Mesendoderm (in vitro differentiated cells): ENCODE measurements at regions not wholly inside any gene's neighbourhood (a gene's known extent, or its start where the extent isn't known, plus 50 kb on each side); places are given as distances from the start of the nearest gene placed in this dataset.

Source experiments
- DNase-seq: peaks from one replicate; pipeline ENCODE4 v3.0.0; 2013
- H2AK5ac ChIP-seq: 2 replicates; pipeline ENCODE4 v1.6.1; 2013; ENCODE audit warnings: low read length, inconsistent platforms
- H2BK120ac ChIP-seq: 2 replicates; pipeline ENCODE4 v1.6.1; 2013; ENCODE audit warnings: low read depth, mild to moderate bottlenecking, low read length, moderate library complexity, mixed read lengths
- H2BK15ac ChIP-seq: replicated peaks from 2 replicates; pipeline ENCODE4 v1.6.1; 2013; ENCODE audit warnings: low read depth, mild to moderate bottlenecking, moderate library complexity
- H2BK5ac ChIP-seq: 2 replicates; pipeline ENCODE4 v1.6.1; 2013; ENCODE audit warnings: low read length, inconsistent platforms
- H3K18ac ChIP-seq: 2 replicates; pipeline ENCODE4 v1.6.1; 2013; ENCODE audit warnings: mild to moderate bottlenecking, low read length, mixed read lengths
- H3K23ac ChIP-seq: one replicate; pipeline ENCODE4 v1.6.1; 2013; ENCODE audit warnings: low read length
- H3K27ac ChIP-seq: 2 replicates; pipeline ENCODE4 v1.5.1; 2013; ENCODE audit warnings: low read depth, mild to moderate bottlenecking, inconsistent platforms, low read length, moderate library complexity
- H3K27me3 ChIP-seq: 2 replicates; pipeline ENCODE4 v1.6.1; 2013; ENCODE audit warnings: low read length, control low read depth, mild to moderate bottlenecking, inconsistent platforms; ENCODE audit not compliant: insufficient read depth, poor library complexity
- H3K36me3 ChIP-seq: 2 replicates; pipeline ENCODE4 v1.6.1; 2013; ENCODE audit warnings: low read length, inconsistent platforms; ENCODE audit not compliant: control insufficient read depth, insufficient read depth
- H3K4ac ChIP-seq: one replicate; pipeline ENCODE4 v1.6.1; 2013; ENCODE audit warnings: low read depth, mild to moderate bottlenecking, low read length, moderate library complexity
- H3K4me1 ChIP-seq: 2 replicates; pipeline ENCODE4 v1.6.1; 2013; ENCODE audit warnings: low read depth, low read length, inconsistent platforms; ENCODE audit not compliant: control insufficient read depth
- H3K4me2 ChIP-seq: 2 replicates; pipeline ENCODE4 v1.6.1; 2013; ENCODE audit warnings: low read length
- H3K4me3 ChIP-seq: 2 replicates; pipeline ENCODE4 v1.5.1; 2013; ENCODE audit warnings: mild to moderate bottlenecking, low read length
- H3K56ac ChIP-seq: one replicate; pipeline ENCODE4 v1.6.1; 2013; ENCODE audit warnings: low read length
- H3K79me1 ChIP-seq: 2 replicates; pipeline ENCODE4 v1.6.1; 2013; ENCODE audit warnings: low read length, inconsistent platforms
- H3K79me2 ChIP-seq: 2 replicates; pipeline ENCODE4 v1.6.1; 2013; ENCODE audit warnings: mild to moderate bottlenecking, low read length; ENCODE audit not compliant: control insufficient read depth, insufficient read depth
- H3K9ac ChIP-seq: 2 replicates; pipeline ENCODE4 v1.6.1; 2013; ENCODE audit warnings: low read length, inconsistent platforms
- H4K5ac ChIP-seq: one replicate; pipeline ENCODE4 v1.6.1; 2013; ENCODE audit warnings: low read length
- H4K8ac ChIP-seq: one replicate; pipeline ENCODE4 v1.6.1; 2013; ENCODE audit warnings: low read depth, mild to moderate bottlenecking, control low read depth, low read length, moderate library complexity
- WGBS: extraction: QIAGEN DNeasy Blood & Tissue Kit; methylation state at CpG from one replicate; pipeline ENCODE4 v1.1.7; 2013; ENCODE audit warnings: low lambda C conversion rate, missing lambda C conversion rate; ENCODE audit not compliant: insufficient coverage; ENCODE audit errors: extremely low coverage; 5-methylcytosine and 5-hydroxymethylcytosine counted together

DNA sequence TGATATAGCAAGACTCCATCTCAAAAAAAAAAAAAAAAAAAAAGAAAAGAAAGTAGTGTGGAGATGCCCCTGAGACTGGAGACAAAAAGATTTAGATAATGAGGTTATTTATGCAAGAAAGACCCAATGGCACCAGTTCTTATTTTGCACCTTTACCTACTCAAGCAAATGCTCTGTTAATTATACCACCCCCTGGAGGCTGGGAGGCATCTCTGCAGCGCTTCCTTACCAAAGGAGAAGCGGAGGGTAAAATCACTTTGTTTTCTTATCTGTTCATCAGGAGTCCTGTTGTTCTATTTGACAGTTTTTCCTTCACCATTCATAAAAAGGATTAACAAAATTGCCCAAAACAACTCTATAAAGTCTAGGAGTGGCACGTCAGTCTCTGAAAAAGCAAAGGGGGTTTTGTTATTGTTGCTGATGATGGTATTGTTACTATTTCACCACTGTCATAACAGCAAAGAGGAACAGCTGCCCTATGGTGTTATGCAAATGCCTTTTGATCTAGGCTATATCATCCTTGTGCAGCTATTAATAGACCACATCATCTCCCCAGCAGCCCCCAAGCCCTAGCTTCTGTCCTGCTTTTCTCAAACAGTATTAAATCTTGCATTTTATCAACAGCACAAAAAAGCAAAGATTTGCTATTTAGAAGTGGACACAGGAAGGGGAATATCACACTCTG lies 174.0 kb downstream of the PALM2AKAP2 start:
- Histone ChIP-seq H3K4me1 (no peaks in the 10 kb centered on the region), H2BK5ac (no peak overlapping the region), H2AK5ac (no peak overlapping the region), H3K23ac (no peak overlapping the region), H4K8ac (no peak overlapping the region), H3K18ac (no peak overlapping the region), H4K5ac (no peak overlapping the region), H3K27me3 (no peaks in the 10 kb centered on the region), H3K9ac (no peak overlapping the region), H2BK15ac (no peak overlapping the region), H3K36me3 (no peaks in the 10 kb centered on the region), H3K27ac (no peak overlapping the region), H3K4me2 (no peak overlapping the region), H3K56ac (no peak overlapping the region), H3K79me2 (no peaks in the 10 kb centered on the region), H3K4ac (no peak overlapping the region), H2BK120ac (no peak overlapping the region), H3K79me1 (no peaks in the 10 kb centered on the region), H3K4me3 (no peak overlapping the region)
- peak; percentile 23 for DNase-seq
- no CpG with 5 or more reads among the region's 3 CpGs for WGBS

DNA sequence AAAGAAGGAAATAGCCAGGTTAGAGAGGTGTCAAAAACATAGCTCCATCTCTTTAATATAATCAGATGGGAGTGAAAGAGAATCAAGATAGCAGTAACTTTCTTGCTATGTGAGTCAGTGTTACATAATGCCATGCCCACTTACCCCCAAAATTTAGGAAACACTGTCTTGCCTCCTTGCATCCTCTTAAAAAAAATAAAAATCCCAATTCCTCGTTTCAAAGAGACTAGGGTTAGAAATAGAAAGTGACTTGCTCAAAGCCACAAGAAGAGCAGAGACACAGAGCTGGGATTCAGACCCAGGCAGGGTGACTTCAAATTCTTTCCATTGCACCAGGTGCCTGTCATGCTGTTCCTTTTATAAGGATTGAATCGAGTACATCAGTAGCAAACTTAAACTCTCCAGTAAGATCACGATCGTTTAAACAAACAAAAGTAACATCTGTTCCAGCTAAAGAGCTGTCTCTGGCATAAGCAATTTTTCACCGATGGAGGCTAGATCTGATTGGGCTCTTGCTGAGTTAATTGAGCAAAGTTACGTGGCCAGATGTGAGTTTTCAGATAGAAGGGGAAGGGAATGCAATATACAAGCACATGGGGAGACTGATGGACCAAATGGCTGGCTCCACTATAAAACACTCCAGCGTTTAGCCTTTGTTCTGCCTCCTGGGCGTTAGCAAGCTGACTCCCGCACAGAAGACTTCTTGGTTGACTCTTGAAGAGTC lies 176.9 kb downstream of the PALM2AKAP2 start:
- Histone ChIP-seq H3K23ac (no peak overlapping the region), H4K5ac (no peak overlapping the region), H3K27me3 (no peaks in the 10 kb centered on the region), H2BK5ac (no peak overlapping the region), H3K18ac (no peak overlapping the region), H3K36me3 (no peaks in the 10 kb centered on the region), H3K27ac (no peak overlapping the region), H3K4me2 (no peak overlapping the region), H2AK5ac (no peak overlapping the region), H3K4me1 (no peaks in the 10 kb centered on the region), H3K79me2 (no peaks in the 10 kb centered on the region), H3K4me3 (no peak overlapping the region), H3K4ac (no peak overlapping the region), H2BK120ac (no peak overlapping the region), H3K79me1 (no peaks in the 10 kb centered on the region), H4K8ac (no peak overlapping the region), H2BK15ac (no peak overlapping the region), H3K56ac (no peak overlapping the region), H3K9ac (no peak overlapping the region)
- no CpG with 5 or more reads among the region's 9 CpGs for WGBS
- peak; percentile 9 for DNase-seq

DNA sequence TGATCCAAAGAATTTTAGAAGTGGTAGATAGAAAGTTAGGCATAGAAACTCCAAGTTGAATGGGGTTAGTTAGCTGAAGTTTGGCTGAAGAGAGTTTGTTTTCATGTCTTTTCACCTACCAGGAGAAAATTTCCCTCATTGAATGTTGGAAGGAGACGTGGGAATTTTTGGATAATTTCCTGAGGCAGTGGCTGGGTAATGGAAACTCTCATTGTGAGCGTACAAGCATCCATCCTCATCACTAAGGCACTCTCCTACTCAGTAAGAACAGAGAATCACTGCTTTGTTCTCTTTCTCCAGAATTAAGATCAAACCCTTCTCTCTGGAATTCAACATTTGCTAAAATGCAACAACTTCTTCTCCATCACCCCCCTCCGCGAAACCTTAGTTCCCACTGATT lies 179.7 kb downstream of the PALM2AKAP2 start:
- no peak overlapping the region for H3K9ac ChIP-seq
- H3K18ac ChIP-seq, result no peak overlapping the region
- no peaks in the 10 kb centered on the region for H3K79me1 ChIP-seq
- H2BK120ac ChIP-seq, result no peak overlapping the region
- no peaks in the 10 kb centered on the region for H3K27me3 ChIP-seq
- no peak overlapping the region for H3K4me2 ChIP-seq
- no peak overlapping the region for H3K4ac ChIP-seq
- DNase-seq, result no peak
- H3K23ac ChIP-seq, result no peak overlapping the region
- WGBS, result 100% methylated on average over 2 of the region's 4 CpGs
- H3K79me2 ChIP-seq, result no peaks in the 10 kb centered on the region
- no peak overlapping the region for H3K56ac ChIP-seq
- H3K27ac ChIP-seq, result no peak overlapping the region
- no peak overlapping the region for H2BK5ac ChIP-seq
- H3K4me3 ChIP-seq, result no peak overlapping the region
- no peaks in the 10 kb centered on the region for H3K4me1 ChIP-seq
- H3K36me3 ChIP-seq, result no peaks in the 10 kb centered on the region
- no peak overlapping the region for H4K8ac ChIP-seq
- no peak overlapping the region for H4K5ac ChIP-seq
- H2AK5ac ChIP-seq, result no peak overlapping the region
- no peak overlapping the region for H2BK15ac ChIP-seq

DNA sequence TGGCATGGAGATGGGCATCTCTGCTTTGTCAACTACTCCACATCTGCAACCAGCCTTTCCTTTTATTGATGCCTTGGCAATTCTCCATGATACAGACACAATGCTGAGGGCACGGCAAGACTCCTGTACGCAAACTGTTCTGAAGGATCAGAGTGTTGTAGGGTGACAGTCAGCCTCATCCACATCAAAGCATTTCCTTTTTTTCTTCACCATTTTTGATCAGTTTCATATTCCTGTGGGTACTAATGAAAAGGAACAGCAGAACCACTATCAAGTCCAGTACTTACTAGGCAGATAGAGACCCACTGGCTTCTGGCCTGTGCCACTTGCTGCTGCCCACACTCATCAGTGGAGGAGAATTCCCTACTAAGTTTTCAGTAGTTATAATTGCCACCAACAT lies 181.6 kb downstream of the PALM2AKAP2 start:
- no peaks in the 10 kb centered on the region for H3K27me3 ChIP-seq
- no peak overlapping the region for H3K4me2 ChIP-seq
- no peak overlapping the region for H3K4ac ChIP-seq
- no peak overlapping the region for H2BK5ac ChIP-seq
- no peak overlapping the region for H3K27ac ChIP-seq
- H3K4me3 ChIP-seq, result no peak overlapping the region
- H3K79me1 ChIP-seq, result no peaks in the 10 kb centered on the region
- H4K5ac ChIP-seq, result no peak overlapping the region
- no peaks in the 10 kb centered on the region for H3K36me3 ChIP-seq
- H2BK120ac ChIP-seq, result no peak overlapping the region
- no peak overlapping the region for H3K56ac ChIP-seq
- no peak overlapping the region for H3K18ac ChIP-seq
- H4K8ac ChIP-seq, result no peak overlapping the region
- no peak overlapping the region for H2AK5ac ChIP-seq
- DNase-seq, result no peak
- H2BK15ac ChIP-seq, result no peak overlapping the region
- H3K23ac ChIP-seq, result no peak overlapping the region
- H3K79me2 ChIP-seq, result no peaks in the 10 kb centered on the region
- no peak overlapping the region for H3K9ac ChIP-seq
- no CpG with 5 or more reads among the region's 2 CpGs for WGBS
- no peaks in the 10 kb centered on the region for H3K4me1 ChIP-seq

DNA sequence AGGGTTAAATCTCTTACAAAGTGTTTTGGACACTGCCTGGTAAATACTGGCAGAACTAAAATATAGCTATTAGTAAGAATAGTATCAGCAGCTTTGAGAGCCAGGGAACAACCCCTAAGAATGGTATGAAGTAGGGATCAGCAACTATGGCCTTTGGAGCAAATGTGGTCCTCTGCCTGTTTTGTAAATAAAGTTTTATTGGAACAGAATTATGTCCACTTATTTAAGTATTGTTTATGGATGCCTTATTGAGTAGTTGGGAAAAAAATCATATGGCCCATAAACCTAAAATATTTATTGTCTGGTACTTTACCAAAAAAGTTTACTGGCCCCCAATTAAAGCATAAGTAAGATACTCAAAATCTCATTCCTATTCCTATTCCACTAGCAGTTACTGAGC lies 182.2 kb downstream of the PALM2AKAP2 start:
- Histone ChIP-seq H2BK15ac (no peak overlapping the region), H3K18ac (no peak overlapping the region), H3K23ac (no peak overlapping the region), H3K27me3 (no peaks in the 10 kb centered on the region), H4K8ac (no peak overlapping the region), H3K4me3 (no peak overlapping the region), H3K56ac (no peak overlapping the region), H2BK120ac (no peak overlapping the region), H3K36me3 (no peaks in the 10 kb centered on the region), H3K4ac (no peak overlapping the region), H4K5ac (no peak overlapping the region), H3K4me2 (no peak overlapping the region), H3K27ac (no peak overlapping the region), H3K79me1 (no peaks in the 10 kb centered on the region), H2BK5ac (no peak overlapping the region), H3K9ac (no peak overlapping the region), H3K4me1 (no peaks in the 10 kb centered on the region), H3K79me2 (no peaks in the 10 kb centered on the region), H2AK5ac (no peak overlapping the region)
- no peak for DNase-seq

DNA sequence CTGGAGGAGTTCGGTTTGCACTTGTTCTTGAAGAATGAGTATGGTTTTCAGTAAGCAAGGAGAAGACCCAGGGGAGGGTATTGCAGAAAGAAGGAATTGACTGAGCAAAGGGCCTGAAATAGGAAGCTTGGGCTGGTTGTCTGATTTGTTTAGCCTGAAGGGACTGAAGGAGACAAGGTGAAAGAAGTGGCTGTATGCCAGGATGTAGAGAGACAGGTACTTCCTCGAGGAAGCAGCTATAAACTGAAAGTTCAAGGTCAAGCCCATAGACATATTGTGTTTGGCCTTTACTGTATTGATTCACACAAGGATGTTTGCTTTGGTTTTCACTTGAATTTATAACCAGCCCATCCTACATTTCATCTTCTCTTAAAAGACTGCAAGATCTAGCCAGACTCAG lies 183.1 kb downstream of the PALM2AKAP2 start:
- no peak overlapping the region for H3K23ac ChIP-seq
- no peak overlapping the region for H3K27ac ChIP-seq
- no peaks in the 10 kb centered on the region for H3K4me1 ChIP-seq
- H3K4ac ChIP-seq, result no peak overlapping the region
- no peak overlapping the region for H3K56ac ChIP-seq
- no peaks in the 10 kb centered on the region for H3K27me3 ChIP-seq
- no peak overlapping the region for H3K18ac ChIP-seq
- no peak overlapping the region for H3K9ac ChIP-seq
- H3K4me3 ChIP-seq, result no peak overlapping the region
- no peak overlapping the region for H4K5ac ChIP-seq
- no peaks in the 10 kb centered on the region for H3K36me3 ChIP-seq
- no peaks in the 10 kb centered on the region for H3K79me2 ChIP-seq
- no peak overlapping the region for H4K8ac ChIP-seq
- H2BK15ac ChIP-seq, result no peak overlapping the region
- H2AK5ac ChIP-seq, result no peak overlapping the region
- no CpG with 5 or more reads among the region's 2 CpGs for WGBS
- no peaks in the 10 kb centered on the region for H3K79me1 ChIP-seq
- H2BK120ac ChIP-seq, result no peak overlapping the region
- H2BK5ac ChIP-seq, result no peak overlapping the region
- no peak for DNase-seq
- no peak overlapping the region for H3K4me2 ChIP-seq
